ENCODE measurements at regions not wholly inside any gene's neighbourhood (a gene's known extent, or its start where the extent isn't known, plus 50 kb on each side); places are given as distances from the start of the nearest gene placed in this dataset.

DNA sequence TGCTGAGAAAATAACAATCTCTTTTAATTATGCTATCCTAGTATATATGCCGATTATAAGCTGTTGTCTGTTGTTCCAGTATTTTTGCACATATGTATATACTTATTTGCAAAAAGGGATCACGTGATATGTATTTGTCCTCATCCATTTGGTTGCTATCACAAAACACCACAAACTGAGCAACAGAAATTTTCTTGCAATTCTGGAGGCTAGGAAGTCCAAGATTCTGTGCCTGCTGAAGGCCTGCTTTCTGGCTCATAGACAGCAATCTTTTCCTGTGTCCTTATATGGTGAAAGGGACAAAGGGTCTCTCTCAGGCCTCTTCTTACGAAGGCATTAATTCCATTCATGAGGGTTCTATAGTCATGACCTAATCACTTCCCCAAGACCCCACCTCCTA is 186.5 kb downstream of the LPIN1 start:
- no peak for TF ChIP-seq POLR2A (IDR thresholded peaks at IDR 0.05)
- TF ChIP-seq, protein P1, sequence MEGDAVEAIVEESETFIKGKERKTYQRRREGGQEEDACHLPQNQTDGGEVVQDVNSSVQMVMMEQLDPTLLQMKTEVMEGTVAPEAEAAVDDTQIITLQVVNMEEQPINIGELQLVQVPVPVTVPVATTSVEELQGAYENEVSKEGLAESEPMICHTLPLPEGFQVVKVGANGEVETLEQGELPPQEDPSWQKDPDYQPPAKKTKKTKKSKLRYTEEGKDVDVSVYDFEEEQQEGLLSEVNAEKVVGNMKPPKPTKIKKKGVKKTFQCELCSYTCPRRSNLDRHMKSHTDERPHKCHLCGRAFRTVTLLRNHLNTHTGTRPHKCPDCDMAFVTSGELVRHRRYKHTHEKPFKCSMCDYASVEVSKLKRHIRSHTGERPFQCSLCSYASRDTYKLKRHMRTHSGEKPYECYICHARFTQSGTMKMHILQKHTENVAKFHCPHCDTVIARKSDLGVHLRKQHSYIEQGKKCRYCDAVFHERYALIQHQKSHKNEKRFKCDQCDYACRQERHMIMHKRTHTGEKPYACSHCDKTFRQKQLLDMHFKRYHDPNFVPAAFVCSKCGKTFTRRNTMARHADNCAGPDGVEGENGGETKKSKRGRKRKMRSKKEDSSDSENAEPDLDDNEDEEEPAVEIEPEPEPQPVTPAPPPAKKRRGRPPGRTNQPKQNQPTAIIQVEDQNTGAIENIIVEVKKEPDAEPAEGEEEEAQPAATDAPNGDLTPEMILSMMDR (IDR thresholded peaks at IDR 0.05), result no peak
